Neural progenitor cell (in vitro differentiated cells): ENCODE measurements at regions not wholly inside any gene's neighbourhood (a gene's known extent, or its start where the extent isn't known, plus 50 kb on each side); places are given as distances from the start of the nearest gene placed in this dataset.

ENCODE experiments used
- CTCF ChIP-seq: fragments of 200-600 bp; sonication (generic); IDR thresholded peaks from 2 replicates; pipeline ENCODE4 v1.5.1; 2017; ENCODE audit warnings: antibody characterized with exemption, mild to moderate bottlenecking
- EZH2phosphoT487 ChIP-seq: fragments of 200-600 bp; sonication (generic); IDR thresholded peaks from 2 replicates; pipeline ENCODE4 v1.6.1; 2017; ENCODE audit warnings: antibody characterized with exemption

- TF ChIP-seq CTCF (no peak), EZH2phosphoT487 (no peak)
Observed at GRCh38 chr13:74003374-74003773, 130.8 kb downstream of the KLF12 start.
